Spleen (tissue), 11 donors: ENCODE measurements at regions not wholly inside any gene's neighbourhood (a gene's known extent, or its start where the extent isn't known, plus 50 kb on each side); places are given as distances from the start of the nearest gene placed in this dataset.

ENCODE experiments used
- DNase-seq: peaks from one replicate; pipeline ENCODE4 v3.0.0-alpha.2; 2020
- H3K27ac ChIP-seq, 8 donors: fragments of 200-600 bp; sonication (generic) in 7 of 8; 1 replicate in 4 of 8; 2 replicates in 4 of 8; pipeline versions ENCODE4 v1.5.0 to v1.8.0; 2016 to 2021; ENCODE audit warnings: inconsistent platforms in 4 of 8, mild to moderate bottlenecking in 4 of 8, moderate library complexity in 1 of 8
- H3K27me3 ChIP-seq, 7 donors: fragments of 200-600 bp; sonication (generic) in 6 of 7; replicated peaks in 1 of 7; 1 replicate in 4 of 7; 2 replicates in 3 of 7; pipeline versions ENCODE4 v1.5.0 to v1.8.0; 2016 to 2021; ENCODE audit warnings: inconsistent platforms in 3 of 7, mild to moderate bottlenecking in 1 of 7
- H3K36me3 ChIP-seq, 6 donors: fragments of 200-600 bp; sonication (generic) in 5 of 6; 1 replicate in 4 of 6; 2 replicates in 2 of 6; pipeline versions ENCODE4 v1.5.0 to v1.8.0; 2016 to 2021; ENCODE audit warnings: inconsistent platforms in 2 of 6
- H3K4me1 ChIP-seq, 6 donors: fragments of 200-600 bp; sonication (generic) in 5 of 6; 1 replicate in 3 of 6; 2 replicates in 3 of 6; pipeline versions ENCODE4 v1.5.0 to v1.8.0; 2016 to 2021; ENCODE audit warnings: inconsistent platforms in 3 of 6
- H3K4me3 ChIP-seq, 8 donors: fragments of 200-600 bp; sonication (generic) in 7 of 8; 1 replicate in 4 of 8; 2 replicates in 4 of 8; pipeline versions ENCODE4 v1.5.0 to v1.8.0; 2016 to 2021; ENCODE audit warnings: inconsistent platforms in 4 of 8, mild to moderate bottlenecking in 4 of 8, moderate library complexity in 2 of 8
- H3K9me3 ChIP-seq, 8 donors: fragments of 200-600 bp; sonication (generic) in 7 of 8; 1 replicate in 4 of 8; 2 replicates in 4 of 8; pipeline versions ENCODE4 v1.5.0 to v1.8.0; 2016 to 2021; ENCODE audit warnings: inconsistent platforms in 4 of 8
- POLR2A ChIP-seq, 3 donors: fragments of 450-650 bp; IDR thresholded peaks; one replicate each; pipeline ENCODE4 v1.5.1; 2017; ENCODE audit warnings: antibody characterized with exemption in 3 of 3, mild to moderate bottlenecking in 1 of 3
- POLR2AphosphoS5 ChIP-seq, 3 donors: sonication (generic); formaldehyde crosslinking; IDR thresholded peaks; one replicate each; pipeline ENCODE4 v1.5.1; 2017; ENCODE audit warnings: antibody characterized with exemption in 3 of 3
- WGBS, 5 donors: extraction: QIAGEN DNeasy Blood & Tissue Kit in 3 of 5; methylation state at CpG; one replicate each; pipeline versions ENCODE4 v1.1.5 to v1.1.7; 2013 to 2018; 5-methylcytosine and 5-hydroxymethylcytosine counted together
- intact Hi-C: fragments of 100-400 bp; cut with DNase I; formaldehyde crosslinking; loops from one replicate; pipeline ENCODE4 v1.15.0; 2023; ENCODE audit warnings: low total_unique reads
- TF ChIP-seq, protein P1 (sequence below), 11 experiments: fragments of 200-600 bp in 7 of 11; fragments of 450-650 bp in 4 of 11; sonication (generic) in 4 of 11; IDR thresholded peaks in 8 of 11; conservative IDR thresholded peaks in 3 of 11; 1 replicate in 7 of 11; 2 replicates in 4 of 11; pipeline versions ENCODE4 v1.4.0 to v1.8.0; 2016 to 2021; ENCODE audit warnings: antibody characterized with exemption in 11 of 11, inconsistent platforms in 4 of 11, mild to moderate bottlenecking in 1 of 11
- donor health status: healthy with polysubstance abuse.
- donor health status: DM: no; HTN: no; CAD: no; lungs with moderate emphysema.
- donor health status: DM: no; HTN: no; CAD: no.
- donor health status: Bipolar disorder and iron deficiency.
- donor health status: healthy.
- donor health status: DM: no; HTN: no; CAD: no.
- donor health status: DM: yes; HTN: yes; CAD: no.

DNA sequence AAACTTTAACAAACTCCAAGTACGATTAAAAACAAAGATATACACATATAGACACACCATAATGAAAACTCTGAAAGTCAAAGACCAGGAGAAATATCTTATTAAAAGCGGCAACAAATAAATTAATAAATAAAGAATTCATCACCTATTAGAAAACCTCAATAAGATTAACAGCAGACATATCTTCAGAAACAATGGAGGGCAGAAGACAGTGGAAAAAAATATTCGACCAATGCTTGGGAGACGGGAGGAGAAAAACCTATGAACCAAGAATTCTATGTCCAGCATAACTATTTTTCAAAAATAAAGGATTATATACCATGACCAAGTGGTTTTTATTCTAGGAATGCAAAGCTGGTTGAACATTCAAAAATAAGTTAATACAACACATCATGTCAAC, 578.6 kb upstream of the CCNG1 start:
- H3K9me3 ChIP-seq, result peaks cover 0 to 36% (median 29%) of the 10 kb centered on the region in 8 donors
- TF ChIP-seq, protein P1, sequence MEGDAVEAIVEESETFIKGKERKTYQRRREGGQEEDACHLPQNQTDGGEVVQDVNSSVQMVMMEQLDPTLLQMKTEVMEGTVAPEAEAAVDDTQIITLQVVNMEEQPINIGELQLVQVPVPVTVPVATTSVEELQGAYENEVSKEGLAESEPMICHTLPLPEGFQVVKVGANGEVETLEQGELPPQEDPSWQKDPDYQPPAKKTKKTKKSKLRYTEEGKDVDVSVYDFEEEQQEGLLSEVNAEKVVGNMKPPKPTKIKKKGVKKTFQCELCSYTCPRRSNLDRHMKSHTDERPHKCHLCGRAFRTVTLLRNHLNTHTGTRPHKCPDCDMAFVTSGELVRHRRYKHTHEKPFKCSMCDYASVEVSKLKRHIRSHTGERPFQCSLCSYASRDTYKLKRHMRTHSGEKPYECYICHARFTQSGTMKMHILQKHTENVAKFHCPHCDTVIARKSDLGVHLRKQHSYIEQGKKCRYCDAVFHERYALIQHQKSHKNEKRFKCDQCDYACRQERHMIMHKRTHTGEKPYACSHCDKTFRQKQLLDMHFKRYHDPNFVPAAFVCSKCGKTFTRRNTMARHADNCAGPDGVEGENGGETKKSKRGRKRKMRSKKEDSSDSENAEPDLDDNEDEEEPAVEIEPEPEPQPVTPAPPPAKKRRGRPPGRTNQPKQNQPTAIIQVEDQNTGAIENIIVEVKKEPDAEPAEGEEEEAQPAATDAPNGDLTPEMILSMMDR (IDR thresholded peaks at IDR 0.05 in 8 of 11, conservative IDR thresholded peaks at IDR 0.05 in 3 of 11), result no peak
- TF ChIP-seq POLR2A (IDR thresholded peaks at IDR 0.05) (no peak), POLR2AphosphoS5 (IDR thresholded peaks at IDR 0.05) (no peak)
- intact Hi-C loops, result no loop called here
- no peaks in the 10 kb centered on the region for H3K36me3 ChIP-seq
- DNase-seq, result no peak
- no peaks in the 10 kb centered on the region for H3K27me3 ChIP-seq
- no peak overlapping the region for H3K27ac ChIP-seq
- no peaks in the 10 kb centered on the region for H3K4me1 ChIP-seq
- WGBS, 5 donors, result 86 to 93% (median 91%) methylated on average over 4 of the region's 4 CpGs
- no peak overlapping the region for H3K4me3 ChIP-seq

DNA sequence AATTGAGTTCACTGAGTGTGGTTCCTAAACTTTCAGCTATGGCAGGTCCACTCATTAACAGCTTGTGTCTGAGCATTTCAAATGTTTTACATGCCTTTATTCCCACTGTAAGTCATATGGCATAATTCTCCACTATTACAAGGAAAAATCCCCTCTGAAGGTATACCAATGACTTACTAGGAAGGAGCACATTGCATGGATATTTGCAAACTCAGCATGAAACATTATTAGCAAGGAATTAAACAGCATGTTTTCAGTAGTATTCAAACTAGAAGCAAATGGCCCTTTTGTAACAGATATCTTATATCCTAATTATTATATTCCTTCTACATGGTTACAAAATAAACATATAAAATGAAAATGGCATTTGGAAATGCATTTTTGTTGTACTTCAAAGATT, 566.4 kb upstream of the CCNG1 start:
- Histone ChIP-seq H3K9me3 (peaks cover 0 to 45% (median 25%) of the 10 kb centered on the region in 8 donors), H3K36me3 (no peaks in the 10 kb centered on the region), H3K27ac (no peak overlapping the region), H3K4me3 (no peak overlapping the region), H3K27me3 (no peaks in the 10 kb centered on the region), H3K4me1 (no peaks in the 10 kb centered on the region)
- intact Hi-C loops, result no loop called here
- DNase-seq, result no peak
- TF ChIP-seq, protein P1 (IDR thresholded peaks at IDR 0.05 in 8 of 11, conservative IDR thresholded peaks at IDR 0.05 in 3 of 11), result no peak
- TF ChIP-seq POLR2A (IDR thresholded peaks at IDR 0.05) (no peak), POLR2AphosphoS5 (IDR thresholded peaks at IDR 0.05) (no peak)

DNA sequence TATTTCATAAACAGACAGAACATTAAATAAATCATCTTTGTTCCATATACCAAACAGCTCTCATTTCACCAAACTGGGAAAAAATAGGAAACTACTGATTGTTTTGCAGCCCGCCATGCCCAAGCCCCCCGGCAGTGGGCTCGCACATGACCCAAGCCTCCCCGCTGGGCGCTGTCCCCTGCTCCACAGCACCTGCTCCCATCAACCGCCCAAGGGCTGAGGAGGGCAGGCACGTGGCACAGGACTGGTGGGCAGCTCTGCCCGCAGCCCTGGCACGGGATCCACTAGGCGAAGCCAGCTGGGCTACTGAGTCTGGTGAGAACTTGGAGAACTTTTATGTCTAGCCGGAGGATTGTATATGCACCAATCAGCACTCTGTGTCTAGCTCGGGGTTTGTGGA, 554.8 kb upstream of the CCNG1 start:
- no peak overlapping the region for H3K27ac ChIP-seq
- H3K9me3 ChIP-seq, result peaks cover 0 to 26% (median 8%) of the 10 kb centered on the region in 8 donors
- no peak for TF ChIP-seq POLR2AphosphoS5 (IDR thresholded peaks at IDR 0.05)
- TF ChIP-seq, protein P1 (IDR thresholded peaks at IDR 0.05 in 8 of 11, conservative IDR thresholded peaks at IDR 0.05 in 3 of 11), result no peak
- TF ChIP-seq POLR2A (IDR thresholded peaks at IDR 0.05), result no peak
- DNase-seq, result peak; percentile 58
- H3K27me3 ChIP-seq, result no peaks in the 10 kb centered on the region
- H3K36me3 ChIP-seq, result no peaks in the 10 kb centered on the region
- H3K4me1 ChIP-seq, result no peaks in the 10 kb centered on the region
- 87 to 95% (median 91%) methylated on average over 12 of the region's 12 CpGs for WGBS, 5 donors
- intact Hi-C loops, result no loop called here
- no peak overlapping the region for H3K4me3 ChIP-seq

DNA sequence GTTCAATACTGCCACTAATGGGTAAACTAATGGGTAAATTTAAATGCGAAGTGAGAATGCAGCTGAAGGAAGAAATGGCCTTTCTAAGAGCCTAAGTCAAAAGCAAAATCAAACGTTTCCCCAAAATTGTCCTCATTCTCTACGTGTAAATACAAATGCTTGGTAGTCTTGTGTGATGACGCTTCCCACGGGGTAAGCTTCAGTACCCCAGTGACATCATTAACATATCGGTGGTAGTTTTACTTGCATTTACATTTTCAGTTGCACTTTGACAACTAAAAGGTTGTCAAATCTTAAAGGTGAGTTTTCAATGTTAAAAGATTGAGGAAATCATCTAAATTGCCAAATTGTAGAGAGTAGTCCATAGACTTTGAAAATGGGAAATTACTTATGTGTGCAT, 550.7 kb upstream of the CCNG1 start:
- Histone ChIP-seq H3K27me3 (no peaks in the 10 kb centered on the region), H3K9me3 (peaks cover 0 to 17% (median 8%) of the 10 kb centered on the region in 8 donors), H3K36me3 (no peaks in the 10 kb centered on the region), H3K27ac (no peak overlapping the region), H3K4me3 (no peak overlapping the region), H3K4me1 (no peaks in the 10 kb centered on the region)
- WGBS, 5 donors, result 58 to 68% (median 64%) methylated on average over 6 of the region's 6 CpGs
- TF ChIP-seq POLR2AphosphoS5 (IDR thresholded peaks at IDR 0.05) (no peak), POLR2A (IDR thresholded peaks at IDR 0.05) (no peak)
- TF ChIP-seq, protein P1 (IDR thresholded peaks at IDR 0.05 in 8 of 11, conservative IDR thresholded peaks at IDR 0.05 in 3 of 11), result no peak
- intact Hi-C loops, result no loop called here
- DNase-seq, result no peak
